ACC112 (cell line): ENCODE measurements at regions not wholly inside any gene's neighbourhood (a gene's known extent, or its start where the extent isn't known, plus 50 kb on each side); places are given as distances from the start of the nearest gene placed in this dataset.
"Not testable (repeated sequence)": the region's sequence is repeated elsewhere in the genome, so short reads cannot be mapped to it uniquely, and the experiment has no call there.

Experiments
- H2AFZ ChIP-seq: fragments of 200-600 bp; sonication (generic); one replicate; pipeline ENCODE4 v1.6.0; 2017; ENCODE audit warnings: antibody characterized with exemption, low read length; ENCODE audit not compliant: unreplicated experiment
- H3K27ac ChIP-seq: fragments of 200-600 bp; sonication (generic); 2 replicates; pipeline ENCODE4 v1.5.1; 2014; ENCODE audit warnings: low read depth, mild to moderate bottlenecking, antibody characterized with exemption, low read length, moderate library complexity
- H3K27me3 ChIP-seq: fragments of 200-600 bp; sonication (generic); 2 replicates; pipeline ENCODE4 v1.6.1; 2014; ENCODE audit warnings: mild to moderate bottlenecking, antibody characterized with exemption, low read length, moderate library complexity, mixed read lengths; ENCODE audit not compliant: insufficient read depth
- H3K36me3 ChIP-seq: fragments of 200-600 bp; sonication (generic); 2 replicates; pipeline ENCODE4 v1.6.1; 2016; ENCODE audit warnings: mild to moderate bottlenecking, antibody characterized with exemption, low read length, moderate library complexity, mixed read lengths; ENCODE audit not compliant: insufficient read depth
- H3K4me1 ChIP-seq: fragments of 200-600 bp; sonication (generic); one replicate; pipeline ENCODE4 v1.6.1; 2016; ENCODE audit warnings: low read length, mixed read lengths; ENCODE audit not compliant: insufficient read depth, unreplicated experiment, control insufficient read depth
- H3K4me3 ChIP-seq: fragments of 200-600 bp; sonication (generic); 2 replicates; pipeline ENCODE4 v1.5.1; 2014; ENCODE audit warnings: mild to moderate bottlenecking, low read depth, low read length
- H3K79me2 ChIP-seq: fragments of 200-600 bp; sonication (generic); one replicate; pipeline ENCODE4 v1.6.0; 2016; ENCODE audit warnings: low read length; ENCODE audit not compliant: control insufficient read depth, unreplicated experiment, insufficient read depth

- peaks cover 37% of the 10 kb centered on the region for H3K27me3 ChIP-seq
- H3K4me1 ChIP-seq, result no peaks in the 10 kb centered on the region
- H2AFZ ChIP-seq, result no peak overlapping the region
- H3K27ac ChIP-seq, result no peak overlapping the region
- no peak overlapping the region for H3K4me3 ChIP-seq
- no peaks in the 10 kb centered on the region for H3K36me3 ChIP-seq
- no peaks in the 10 kb centered on the region for H3K79me2 ChIP-seq
Measured at GRCh38 chr1:220448217-220448616, 79.7 kb upstream of the MARK1 start.

GRCh38 chr1:220444586-220444985 lies 83.3 kb upstream of the MARK1 start:
- not testable (repeated sequence) for H3K79me2 ChIP-seq, H3K4me1 ChIP-seq, H3K4me3 ChIP-seq, H3K27ac ChIP-seq, H2AFZ ChIP-seq, H3K36me3 ChIP-seq
- H3K27me3 ChIP-seq, result peaks cover 14% of the 10 kb centered on the region; the same call in 1 of the 2 replicates

GRCh38 chr1:220441211-220441610 lies 86.7 kb upstream of the MARK1 start:
- no peak overlapping the region for H2AFZ ChIP-seq
- H3K4me3 ChIP-seq, result no peak overlapping the region
- H3K27ac ChIP-seq, result no peak overlapping the region
- H3K36me3 ChIP-seq, result no peaks in the 10 kb centered on the region
- no peaks in the 10 kb centered on the region for H3K79me2 ChIP-seq
- no peaks in the 10 kb centered on the region for H3K4me1 ChIP-seq
- H3K27me3 ChIP-seq, result peaks cover 12% of the 10 kb centered on the region; the same call in 1 of the 2 replicates

GRCh38 chr1:220438741-220439140 lies 89.2 kb upstream of the MARK1 start:
- H3K4me3 ChIP-seq, result no peak overlapping the region
- H3K4me1 ChIP-seq, result no peaks in the 10 kb centered on the region
- H3K27me3 ChIP-seq, result peaks cover 12% of the 10 kb centered on the region; the same call in 1 of the 2 replicates
- H2AFZ ChIP-seq, result no peak overlapping the region
- no peak overlapping the region for H3K27ac ChIP-seq
- H3K36me3 ChIP-seq, result no peaks in the 10 kb centered on the region
- no peaks in the 10 kb centered on the region for H3K79me2 ChIP-seq

GRCh38 chr1:220432408-220432807 lies 95.5 kb upstream of the MARK1 start:
- H3K27ac ChIP-seq, result no peak overlapping the region
- H3K27me3 ChIP-seq, result no peaks in the 10 kb centered on the region
- H3K79me2 ChIP-seq, result no peaks in the 10 kb centered on the region
- H3K4me3 ChIP-seq, result no peak overlapping the region
- no peak overlapping the region for H2AFZ ChIP-seq
- no peaks in the 10 kb centered on the region for H3K4me1 ChIP-seq
- H3K36me3 ChIP-seq, result no peaks in the 10 kb centered on the region

GRCh38 chr1:220431554-220432239 lies 96.2 kb upstream of the MARK1 start:
- H3K4me3 ChIP-seq, result no peak overlapping the region
- H3K27me3 ChIP-seq, result no peaks in the 10 kb centered on the region
- no peaks in the 10 kb centered on the region for H3K79me2 ChIP-seq
- H3K36me3 ChIP-seq, result no peaks in the 10 kb centered on the region
- no peak overlapping the region for H3K27ac ChIP-seq
- no peak overlapping the region for H2AFZ ChIP-seq
- H3K4me1 ChIP-seq, result no peaks in the 10 kb centered on the region

- Histone ChIP-seq H3K79me2 (no peaks in the 10 kb centered on the region), H3K4me1 (no peaks in the 10 kb centered on the region), H3K27me3 (no peaks in the 10 kb centered on the region), H3K27ac (no peak overlapping the region), H2AFZ (no peak overlapping the region), H3K4me3 (no peak overlapping the region), H3K36me3 (no peaks in the 10 kb centered on the region)
Measured at GRCh38 chr1:220430586-220430985, 97.3 kb upstream of the MARK1 start.

- H3K27ac ChIP-seq, result no peak overlapping the region
- no peaks in the 10 kb centered on the region for H3K27me3 ChIP-seq
- no peaks in the 10 kb centered on the region for H3K36me3 ChIP-seq
- H3K4me3 ChIP-seq, result no peak overlapping the region
- no peaks in the 10 kb centered on the region for H3K4me1 ChIP-seq
- no peak overlapping the region for H2AFZ ChIP-seq
- H3K79me2 ChIP-seq, result no peaks in the 10 kb centered on the region
Measured at GRCh38 chr1:220430059-220430458, 97.9 kb upstream of the MARK1 start.

- Histone ChIP-seq H3K27ac (no peak overlapping the region), H2AFZ (no peak overlapping the region), H3K4me1 (no peaks in the 10 kb centered on the region), H3K4me3 (no peak overlapping the region), H3K36me3 (no peaks in the 10 kb centered on the region), H3K79me2 (no peaks in the 10 kb centered on the region), H3K27me3 (no peaks in the 10 kb centered on the region)
Measured at GRCh38 chr1:220426989-220427388, 100.9 kb upstream of the MARK1 start.

- Histone ChIP-seq H3K27me3 (no peaks in the 10 kb centered on the region), H3K4me1 (no peaks in the 10 kb centered on the region)
Measured at GRCh38 chr1:220425852-220426251, 102.1 kb upstream of the MARK1 start.

GRCh38 chr1:220421508-220421907 lies 106.4 kb upstream of the MARK1 start:
- Histone ChIP-seq H3K27me3 (no peaks in the 10 kb centered on the region; the same call in 1 of the 2 replicates), H3K4me1 (no peaks in the 10 kb centered on the region), H2AFZ (no peak overlapping the region), H3K79me2 (no peaks in the 10 kb centered on the region), H3K27ac (no peak overlapping the region), H3K4me3 (no peak overlapping the region), H3K36me3 (no peaks in the 10 kb centered on the region)

More at GRCh38 chr1:220425852-220426251, 102.1 kb upstream of the MARK1 start:
- no peaks in the 10 kb centered on the region for H3K79me2 ChIP-seq
- no peak overlapping the region for H3K27ac ChIP-seq
- H3K4me3 ChIP-seq, result no peak overlapping the region
- H3K36me3 ChIP-seq, result no peaks in the 10 kb centered on the region
- H2AFZ ChIP-seq, result no peak overlapping the region
